H1 (cell line): ENCODE measurements at regions not wholly inside any gene's neighbourhood (a gene's known extent, or its start where the extent isn't known, plus 50 kb on each side); places are given as distances from the start of the nearest gene placed in this dataset.

Experiments used
- CTCF ChIA-PET: fragments of 300-600 bp; sonication (Branson Sonifier 250); formaldehyde crosslinking; loops from one replicate; lab custom pipeline; 2021; ENCODE audit not compliant: partially characterized antibody; lab: Charles Lee
- POLR2A ChIA-PET: fragments of 300-600 bp; sonication (Branson Sonifier 250); formaldehyde crosslinking; loops from one replicate; lab custom pipeline; 2021; ENCODE audit warnings: inconsistent platforms; ENCODE audit not compliant: partially characterized antibody; lab: Charles Lee
- DNase-seq, 2 experiments: peaks; one replicate each; pipeline versions ENCODE4 v3.0.0 to v3.0.0-alpha.2; 2010 to 2022; ENCODE audit warnings: low spot score in 2 of 2, low read depth in 1 of 2, mixed read lengths in 1 of 2
- FAIRE-seq: peaks from 2 replicates; lab custom pipeline; 2011; peaks lifted over from hg19 to GRCh38; lab: Jason Lieb, UNC
- H2AFZ ChIP-seq: 2 replicates; pipeline ENCODE4 v1.8.1; 2012; ENCODE audit warnings: low read length, inconsistent platforms
- H2AK5ac ChIP-seq: 2 replicates; pipeline ENCODE4 v1.6.1; 2013; ENCODE audit warnings: low read depth, low read length
- H2BK120ac ChIP-seq: replicated peaks from 2 replicates; pipeline ENCODE3; 2013; ENCODE audit warnings: low read depth, low read length, inconsistent platforms
- H2BK12ac ChIP-seq: 2 replicates; pipeline ENCODE4 v1.6.1; 2013; ENCODE audit warnings: low read depth, low read length
- H2BK15ac ChIP-seq: 2 replicates; pipeline ENCODE4 v1.6.1; 2013; ENCODE audit warnings: low read length
- H2BK20ac ChIP-seq: 2 replicates; pipeline ENCODE4 v1.6.1; 2013; ENCODE audit warnings: low read length
- H2BK5ac ChIP-seq: 2 replicates; pipeline ENCODE4 v1.6.1; 2013; ENCODE audit warnings: low read depth, low read length
- H3K14ac ChIP-seq: 2 replicates; pipeline ENCODE4 v1.6.1; 2013; ENCODE audit warnings: inconsistent platforms; ENCODE audit not compliant: insufficient read length
- H3K18ac ChIP-seq: 2 replicates; pipeline ENCODE4 v1.6.1; 2013; ENCODE audit warnings: low read length; ENCODE audit errors: extremely low read depth
- H3K23ac ChIP-seq: 2 replicates; pipeline ENCODE4 v1.6.1; 2013; ENCODE audit warnings: inconsistent platforms; ENCODE audit not compliant: insufficient read length
- H3K23me2 ChIP-seq: 2 replicates; pipeline ENCODE4 v1.6.1; 2013; ENCODE audit warnings: low read depth, low read length
- H3K27ac ChIP-seq: 2 replicates; pipeline ENCODE4 v1.6.1; 2011; ENCODE audit warnings: low read depth, low read length, inconsistent platforms
- H3K27me3 ChIP-seq, 4 experiments: replicated peaks in 1 of 4; 1 replicate in 1 of 4; 2 replicates in 3 of 4; pipeline versions ENCODE4 v1.6.1 to v1.8.1; 2011 to 2013; ENCODE audit warnings: low read length in 3 of 4, mild to moderate bottlenecking in 3 of 4, inconsistent platforms in 2 of 4, mixed read lengths in 2 of 4, moderate library complexity in 1 of 4; ENCODE audit not compliant: control insufficient read depth in 3 of 4, insufficient read depth in 3 of 4; ENCODE audit errors: extremely low read depth in 1 of 4
- H3K36me3 ChIP-seq, 4 experiments: 2 replicates each; pipeline versions ENCODE4 v1.6.1 to v1.8.1; 2011 to 2013; ENCODE audit warnings: mild to moderate bottlenecking in 4 of 4, low read length in 3 of 4, moderate library complexity in 2 of 4, control low read depth in 1 of 4, inconsistent platforms in 1 of 4; ENCODE audit not compliant: insufficient read depth in 4 of 4, control insufficient read depth in 2 of 4
- H3K4ac ChIP-seq: replicated peaks from 2 replicates; pipeline ENCODE3; 2013; ENCODE audit warnings: low read length, low read depth, mixed read lengths, inconsistent platforms; ENCODE audit not compliant: insufficient read length
- H3K4me1 ChIP-seq, 4 experiments: replicated peaks in 1 of 4; 1 replicate in 1 of 4; 2 replicates in 3 of 4; pipeline versions ENCODE4 v1.6.1 to v1.8.1; 2011 to 2013; ENCODE audit warnings: low read length in 3 of 4, inconsistent platforms in 2 of 4, mixed read lengths in 1 of 4; ENCODE audit not compliant: insufficient read depth in 4 of 4, control insufficient read depth in 3 of 4
- H3K4me2 ChIP-seq, 2 experiments: 2 replicates each; pipeline versions ENCODE4 v1.6.1 to v1.8.1; 2011 to 2013; ENCODE audit warnings: low read depth in 2 of 2, low read length in 2 of 2, control low read depth in 1 of 2, inconsistent platforms in 1 of 2, mild to moderate bottlenecking in 1 of 2; ENCODE audit not compliant: insufficient read depth in 1 of 2
- H3K4me3 ChIP-seq, 4 experiments: fragments of 200-600, 300-600 bp in 1 of 4; sonication (generic), shearing (Covaris generic), sonication (Bioruptor Twin) in 1 of 4; 2 replicates each; pipeline versions ENCODE4 v1.5.1 to v1.8.1; 2011 to 2016; ENCODE audit warnings: low read length in 4 of 4, low read depth in 3 of 4, control low read depth in 2 of 4, inconsistent platforms in 2 of 4, mild to moderate bottlenecking in 2 of 4, mixed read lengths in 1 of 4, moderate library complexity in 1 of 4; ENCODE audit not compliant: insufficient read depth in 2 of 4; ENCODE audit errors: extremely low read depth in 1 of 4
- H3K56ac ChIP-seq: replicated peaks from 2 replicates; pipeline ENCODE3; 2013; ENCODE audit warnings: low read depth, mild to moderate bottlenecking, mixed read lengths, low read length, inconsistent platforms; ENCODE audit not compliant: insufficient read length
- H3K79me1 ChIP-seq: 2 replicates; pipeline ENCODE4 v1.6.1; 2013; ENCODE audit warnings: low read depth, low read length, control low read depth
- H3K79me2 ChIP-seq, 2 experiments: 2 replicates each; pipeline versions ENCODE4 v1.6.1 to v1.8.1; 2012 to 2013; ENCODE audit warnings: low read length in 2 of 2, mild to moderate bottlenecking in 2 of 2, inconsistent platforms in 1 of 2; ENCODE audit not compliant: insufficient read depth in 2 of 2, control insufficient read depth in 1 of 2
- H3K9ac ChIP-seq, 4 experiments: replicated peaks in 1 of 4; 1 replicate in 1 of 4; 2 replicates in 3 of 4; pipeline versions ENCODE4 v1.6.1 to v1.8.1; 2011 to 2013; ENCODE audit warnings: low read depth in 3 of 4, low read length in 3 of 4, control low read depth in 2 of 4, mild to moderate bottlenecking in 2 of 4, moderate library complexity in 2 of 4, inconsistent platforms in 1 of 4; ENCODE audit errors: extremely low read depth in 1 of 4
- H3K9me3 ChIP-seq, 2 experiments: 2 replicates each; pipeline versions ENCODE4 v1.6.1 to v1.8.1; 2012 to 2013; ENCODE audit warnings: mild to moderate bottlenecking in 2 of 2, moderate library complexity in 2 of 2, control low read depth in 1 of 2, inconsistent platforms in 1 of 2, low read depth in 1 of 2, low read length in 1 of 2, mixed read lengths in 1 of 2; ENCODE audit not compliant: insufficient read depth in 2 of 2
- H4K20me1 ChIP-seq, 2 experiments: replicated peaks in 1 of 2; 2 replicates each; pipeline versions ENCODE3 to v1.8.1; 2011 to 2013; ENCODE audit warnings: inconsistent platforms in 2 of 2, low read length in 2 of 2, mild to moderate bottlenecking in 1 of 2; ENCODE audit not compliant: insufficient read depth in 2 of 2, control insufficient read depth in 1 of 2
- H4K5ac ChIP-seq: 2 replicates; pipeline ENCODE4 v1.6.1; 2013; ENCODE audit warnings: low read length, low read depth, mixed read lengths, inconsistent platforms; ENCODE audit not compliant: insufficient read length
- H4K8ac ChIP-seq: 2 replicates; pipeline ENCODE4 v1.8.0; 2013; ENCODE audit warnings: mild to moderate bottlenecking, moderate library complexity, low read length, inconsistent platforms; ENCODE audit not compliant: insufficient read depth; ENCODE audit errors: extremely low read depth
- H4K91ac ChIP-seq: replicated peaks from 2 replicates; pipeline ENCODE3; 2013; ENCODE audit warnings: low read length, mixed read lengths, inconsistent platforms; ENCODE audit not compliant: insufficient read length
- ASH2L ChIP-seq: fragments of 200-600, 300-600 bp; sonication (generic); IDR thresholded peaks from one replicate; pipeline ENCODE4 v1.7.1; 2017; ENCODE audit warnings: low read length
- BCL11A ChIP-seq, 2 experiments: IDR thresholded peaks; one replicate each; pipeline ENCODE4 v1.6.1; 2011; ENCODE audit warnings: low read depth in 2 of 2, low read length in 2 of 2, mild to moderate bottlenecking in 2 of 2
- CHD1 ChIP-seq: IDR thresholded peaks from 2 replicates; pipeline ENCODE4 v1.6.1; 2012; ENCODE audit warnings: low read depth, low read length, improper control_type of control experiment
- CHD2 ChIP-seq: IDR thresholded peaks from 2 replicates; pipeline ENCODE4 v1.6.1; 2012; ENCODE audit warnings: low read length, improper control_type of control experiment
- WGBS, 2 experiments: shearing (Covaris generic) in 1 of 2; methylation state at CpG; one replicate each; pipeline versions ENCODE4 v1.1.6 to v1.1.7; 2013 to 2015; ENCODE audit warnings: low lambda C conversion rate in 2 of 2, mixed read lengths in 2 of 2, inconsistent platforms in 1 of 2, low coverage in 1 of 2, missing lambda C conversion rate in 1 of 2; ENCODE audit not compliant: insufficient replicate concordance in 2 of 2, insufficient coverage in 1 of 2, insufficient read length in 1 of 2; ENCODE audit errors: extremely low coverage in 1 of 2, missing lambda C conversion rate in 1 of 2; 5-methylcytosine and 5-hydroxymethylcytosine counted together

- Histone ChIP-seq H3K79me2 (no peaks in the 10 kb centered on the region), H3K14ac (no peak overlapping the region), H2BK20ac (no peak overlapping the region), H2BK15ac (no peak overlapping the region), H2AFZ (no peak overlapping the region), H4K5ac (no peak overlapping the region), H2BK12ac (no peak overlapping the region), H3K18ac (no peak overlapping the region), H4K91ac (no peak overlapping the region), H3K9ac (no peak overlapping the region), H4K20me1 (no peaks in the 10 kb centered on the region), H4K8ac (no peak overlapping the region), H3K79me1 (no peaks in the 10 kb centered on the region), H3K9me3 (no peaks in the 10 kb centered on the region), H3K36me3 (no peaks in the 10 kb centered on the region), H3K27ac (no peak overlapping the region), H3K27me3 (no peaks in the 10 kb centered on the region), H3K4me1 (no peaks in the 10 kb centered on the region), H2BK5ac (no peak overlapping the region), H2BK120ac (no peak overlapping the region), H3K4me3 (no peak overlapping the region), H3K4ac (no peak overlapping the region), H3K4me2 (no peak overlapping the region), H3K23ac (no peak overlapping the region), H3K56ac (no peak overlapping the region), H2AK5ac (no peak overlapping the region), H3K23me2 (no peaks in the 10 kb centered on the region)
- FAIRE-seq, result no peak
- 90% methylated on average over 1 of the region's 1 CpG; no CpG with 5 or more reads in 1 of the 2 experiments for WGBS, 2 experiments
- DNase-seq, result no peak
- ChIA-PET POLR2A (no interaction called here), CTCF (no interaction called here)
- no peak for TF ChIP-seq CHD1
- TF ChIP-seq CHD2, result no peak
- no peak for TF ChIP-seq ASH2L
- no peak for TF ChIP-seq BCL11A (IDR thresholded peaks at IDR 0.05; ENCODE audit: low read depth in 2 of 2, low read length in 2 of 2)
Measured at GRCh38 chr14:84991021-84991420, 538.9 kb upstream of the FLRT2 start.
